GM12875 (cell line): ENCODE measurements at regions not wholly inside any gene's neighbourhood (a gene's known extent, or its start where the extent isn't known, plus 50 kb on each side); places are given as distances from the start of the nearest gene placed in this dataset.

Experiments used
- H3K4me3 ChIP-seq: one replicate; pipeline ENCODE4 v1.5.1; 2011; ENCODE audit warnings: low read depth, low read length, control low read depth
- TF ChIP-seq, protein P1 (sequence below): IDR thresholded peaks from 2 replicates; pipeline ENCODE4 v1.5.1; 2011; ENCODE audit warnings: low read depth, mild to moderate bottlenecking, control low read depth, inconsistent platforms, low read length, moderate library complexity, borderline replicate concordance; ENCODE audit not compliant: insufficient read depth

- H3K4me3 ChIP-seq = no peak overlapping the region
- TF ChIP-seq, protein P1, sequence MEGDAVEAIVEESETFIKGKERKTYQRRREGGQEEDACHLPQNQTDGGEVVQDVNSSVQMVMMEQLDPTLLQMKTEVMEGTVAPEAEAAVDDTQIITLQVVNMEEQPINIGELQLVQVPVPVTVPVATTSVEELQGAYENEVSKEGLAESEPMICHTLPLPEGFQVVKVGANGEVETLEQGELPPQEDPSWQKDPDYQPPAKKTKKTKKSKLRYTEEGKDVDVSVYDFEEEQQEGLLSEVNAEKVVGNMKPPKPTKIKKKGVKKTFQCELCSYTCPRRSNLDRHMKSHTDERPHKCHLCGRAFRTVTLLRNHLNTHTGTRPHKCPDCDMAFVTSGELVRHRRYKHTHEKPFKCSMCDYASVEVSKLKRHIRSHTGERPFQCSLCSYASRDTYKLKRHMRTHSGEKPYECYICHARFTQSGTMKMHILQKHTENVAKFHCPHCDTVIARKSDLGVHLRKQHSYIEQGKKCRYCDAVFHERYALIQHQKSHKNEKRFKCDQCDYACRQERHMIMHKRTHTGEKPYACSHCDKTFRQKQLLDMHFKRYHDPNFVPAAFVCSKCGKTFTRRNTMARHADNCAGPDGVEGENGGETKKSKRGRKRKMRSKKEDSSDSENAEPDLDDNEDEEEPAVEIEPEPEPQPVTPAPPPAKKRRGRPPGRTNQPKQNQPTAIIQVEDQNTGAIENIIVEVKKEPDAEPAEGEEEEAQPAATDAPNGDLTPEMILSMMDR = no peak
Observed at GRCh38 chr4:138821331-138821730, 194.2 kb upstream of the NOCT start.

- TF ChIP-seq, protein P1 = no peak
Observed at GRCh38 chr4:138816875-138817274, 198.7 kb upstream of the NOCT start.

DNA sequence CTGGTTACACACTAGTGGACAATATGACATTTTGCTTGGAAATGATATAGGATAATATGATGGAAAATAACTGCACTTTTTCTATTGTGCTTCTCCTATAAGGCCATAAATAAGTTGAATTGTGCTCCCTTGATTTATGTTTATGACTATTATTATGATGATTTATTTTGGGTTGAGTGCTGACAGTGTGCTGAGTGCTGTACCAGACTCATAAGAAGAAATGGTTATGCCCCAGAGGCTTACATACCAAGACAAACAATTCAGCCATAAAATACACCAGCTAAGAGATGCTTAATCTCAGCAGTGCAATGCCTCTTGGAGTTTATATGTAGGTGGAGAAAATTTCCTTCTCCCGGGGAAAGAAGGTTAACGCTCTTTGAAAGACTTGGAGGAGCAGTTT is 199.8 kb upstream of the NOCT start:
- TF ChIP-seq, protein P1 = no peak
- no peak overlapping the region for H3K4me3 ChIP-seq

More at GRCh38 chr4:138816875-138817274, 198.7 kb upstream of the NOCT start:
- H3K4me3 ChIP-seq = no peak overlapping the region

GRCh38 chr4:138805736-138806135 is 209.8 kb upstream of the NOCT start:
- TF ChIP-seq, protein P1 = no peak
- no peak overlapping the region for H3K4me3 ChIP-seq

GRCh38 chr4:138804711-138805110 is 210.9 kb upstream of the NOCT start:
- TF ChIP-seq, protein P1 = no peak
- no peak overlapping the region for H3K4me3 ChIP-seq

DNA sequence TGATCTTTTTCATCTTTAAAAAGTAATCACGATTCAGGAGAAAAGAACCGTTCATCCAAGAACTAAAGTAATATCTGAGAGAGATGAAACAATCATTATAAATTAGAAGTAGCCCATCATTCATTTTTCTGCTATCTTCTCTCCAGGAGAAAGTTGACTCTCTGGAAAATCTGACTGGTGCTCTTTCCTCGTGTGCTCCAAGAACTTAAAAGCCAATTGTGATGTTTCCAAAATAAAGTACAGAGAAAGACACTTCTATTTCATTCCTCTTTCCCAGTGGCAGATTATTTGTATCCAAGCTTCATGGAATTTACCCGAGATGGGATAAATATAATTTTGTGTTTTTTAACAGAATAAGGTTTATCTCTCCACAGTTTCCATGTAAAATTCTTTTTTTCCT is 212.5 kb upstream of the NOCT start:
- TF ChIP-seq, protein P1 = no peak
- H3K4me3 ChIP-seq = no peak overlapping the region

- H3K4me3 ChIP-seq = no peak overlapping the region
- TF ChIP-seq, protein P1 = no peak
Observed at GRCh38 chr4:138802499-138802898, 213.1 kb upstream of the NOCT start.
